HG02763 (cell line): ENCODE measurements at regions not wholly inside any gene's neighbourhood (a gene's known extent, or its start where the extent isn't known, plus 50 kb on each side); places are given as distances from the start of the nearest gene placed in this dataset.

Source experiments
- ATAC-seq: cut with Tn5 transposase; IDR thresholded peaks from one replicate; pipeline ENCODE4 v1.9.1; 2021; ENCODE audit warnings: mild to moderate bottlenecking, moderate library complexity; ENCODE audit not compliant: unreplicated experiment

GRCh38 chr18:71028285-71028762 is 739.5 kb downstream of the SOCS6 start:
- no peak for ATAC-seq

- ATAC-seq = no peak
Observed at GRCh38 chr18:71027531-71027930, 738.7 kb downstream of the SOCS6 start.

- no peak for ATAC-seq
Observed at GRCh38 chr18:71025505-71026225, 736.8 kb downstream of the SOCS6 start.

GRCh38 chr18:71022389-71022788 is 733.5 kb downstream of the SOCS6 start:
- no peak for ATAC-seq

GRCh38 chr18:71021030-71021362 is 732.2 kb downstream of the SOCS6 start:
- no peak for ATAC-seq

- no peak for ATAC-seq
Observed at GRCh38 chr18:71020342-71021029, 731.6 kb downstream of the SOCS6 start.

GRCh38 chr18:71018816-71019215 is 730.0 kb downstream of the SOCS6 start:
- no peak for ATAC-seq

- no peak for ATAC-seq
Observed at GRCh38 chr18:71012789-71013188, 723.9 kb downstream of the SOCS6 start.

- ATAC-seq = peak; percentile 59
Observed at GRCh38 chr18:71011389-71011788, 722.5 kb downstream of the SOCS6 start.

GRCh38 chr18:71008257-71008656 is 719.4 kb downstream of the SOCS6 start:
- ATAC-seq = no peak

GRCh38 chr18:71001597-71001996 is 712.8 kb downstream of the SOCS6 start:
- ATAC-seq = no peak

- no peak for ATAC-seq
Observed at GRCh38 chr18:70998490-70998889, 709.6 kb downstream of the SOCS6 start.

GRCh38 chr18:70994116-70994515 is 705.3 kb downstream of the SOCS6 start:
- ATAC-seq = no peak

- no peak for ATAC-seq
Observed at GRCh38 chr18:70991577-70991976, 702.7 kb downstream of the SOCS6 start.

GRCh38 chr18:70985948-70986347 is 697.1 kb downstream of the SOCS6 start:
- no peak for ATAC-seq

GRCh38 chr18:70982292-70982691 is 693.4 kb downstream of the SOCS6 start:
- no peak for ATAC-seq

- ATAC-seq = no peak
Observed at GRCh38 chr18:70981400-70982140, 692.7 kb downstream of the SOCS6 start.

GRCh38 chr18:70973626-70974025 is 684.8 kb downstream of the SOCS6 start:
- ATAC-seq = no peak

- no peak for ATAC-seq
Observed at GRCh38 chr18:70966419-70966818, 677.6 kb downstream of the SOCS6 start.

GRCh38 chr18:70961939-70962338 is 673.1 kb downstream of the SOCS6 start:
- ATAC-seq = no peak

- ATAC-seq = no peak
Observed at GRCh38 chr18:70956554-70956953, 667.7 kb downstream of the SOCS6 start.

GRCh38 chr18:70936160-70936559 is 647.3 kb downstream of the SOCS6 start:
- ATAC-seq = no peak
